Anterior cingulate cortex (tissue), 58 donors: ENCODE measurements at regions not wholly inside any gene's neighbourhood (a gene's known extent, or its start where the extent isn't known, plus 50 kb on each side); places are given as distances from the start of the nearest gene placed in this dataset.

Experiments used
- DNase-seq, 58 donors: peaks; one replicate each; lab custom pipeline; 2025; lab: John Stamatoyannopoulos, UW

GRCh38 chr2:60297296-60298005 lies 256.0 kb downstream of the BCL11A start:
- peak in 6 of 58 donors; percentile 8 to 58 (median 23) for DNase-seq

DNA sequence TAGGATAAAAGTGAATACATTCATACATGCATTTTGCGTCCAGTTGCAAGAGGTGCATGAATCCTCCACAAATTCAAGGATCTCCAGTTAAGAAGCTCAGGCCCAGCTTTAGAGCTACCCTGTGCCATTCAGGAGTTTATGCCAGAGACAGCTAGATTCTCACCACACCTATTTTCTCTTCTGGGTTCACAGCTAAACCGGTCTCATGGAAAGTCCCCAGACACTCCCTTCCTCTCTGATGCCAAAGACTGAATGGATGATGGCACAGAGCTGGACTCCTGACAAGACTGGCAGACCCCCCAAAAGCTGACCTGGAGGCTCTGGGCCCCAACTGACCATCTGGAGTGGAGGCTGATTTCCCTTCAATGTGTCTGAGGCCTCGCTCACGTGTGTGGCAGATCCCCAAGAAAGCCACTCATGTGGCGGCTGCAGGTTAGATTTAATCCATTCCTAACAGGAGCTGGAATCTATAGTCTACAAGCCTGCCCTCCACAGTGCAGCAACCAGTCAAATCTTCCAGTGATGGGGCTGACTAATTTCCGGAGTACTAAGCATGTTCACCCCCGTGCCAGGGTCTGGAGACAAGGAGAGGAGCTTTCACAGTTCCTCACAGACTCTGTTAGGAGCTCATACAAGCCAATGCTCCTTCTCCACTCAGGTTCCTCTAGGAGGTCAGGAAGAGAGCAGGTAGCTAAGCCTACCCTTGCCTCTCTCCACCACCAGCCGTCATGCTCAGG lies 257.1 kb downstream of the BCL11A start:
- no peak for DNase-seq

DNA sequence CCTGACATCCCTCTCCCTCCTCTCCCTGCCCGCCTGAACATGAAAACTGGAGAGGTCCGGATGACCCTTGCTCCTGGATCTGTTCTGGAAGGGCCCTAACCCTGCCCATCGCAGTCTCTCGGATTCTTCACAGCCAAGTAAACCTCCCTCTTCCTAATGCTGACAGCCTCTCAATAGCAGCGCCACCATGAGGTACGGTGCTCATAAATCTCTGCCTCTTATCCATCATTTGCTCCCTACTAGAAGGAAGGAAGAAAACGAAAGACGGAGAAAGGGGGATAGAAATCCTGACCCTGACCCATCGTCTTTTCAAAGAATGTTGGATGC lies 257.9 kb downstream of the BCL11A start:
- peak in 18 of 58 donors; percentile 6 to 72 (median 34) for DNase-seq

- peak in 27 of 58 donors; percentile 7 to 75 (median 46) for DNase-seq
Observed at GRCh38 chr2:60294901-60295635, 258.4 kb downstream of the BCL11A start.

- no peak for DNase-seq
Observed at GRCh38 chr2:60292242-60292641, 261.2 kb downstream of the BCL11A start.

DNA sequence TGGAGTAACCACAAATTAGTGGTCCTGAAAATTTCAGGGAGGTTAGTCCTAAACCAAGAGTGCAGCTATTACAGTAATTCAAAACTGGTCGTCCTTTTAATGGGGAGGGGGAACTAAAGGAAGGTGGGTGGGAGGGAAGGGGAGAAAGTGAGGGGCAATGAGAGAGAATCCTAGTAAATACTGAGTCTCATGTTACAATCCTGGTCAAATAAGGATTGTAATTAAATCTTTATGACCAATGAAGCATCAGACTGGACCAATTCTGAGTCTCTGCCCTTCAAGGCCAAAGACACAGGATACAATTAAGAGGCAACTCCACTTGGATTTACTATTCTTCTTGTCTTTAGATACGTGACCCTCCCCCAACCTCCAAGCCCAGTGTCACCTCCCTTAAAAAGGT lies 262.9 kb downstream of the BCL11A start:
- DNase-seq: no peak

- peak in 1 of 58 donors; percentile 6 for DNase-seq
Observed at GRCh38 chr2:60285626-60286316, 267.7 kb downstream of the BCL11A start.

GRCh38 chr2:60283626-60284025 lies 269.8 kb downstream of the BCL11A start:
- DNase-seq: no peak

GRCh38 chr2:60282886-60283285 lies 270.6 kb downstream of the BCL11A start:
- no peak for DNase-seq

DNA sequence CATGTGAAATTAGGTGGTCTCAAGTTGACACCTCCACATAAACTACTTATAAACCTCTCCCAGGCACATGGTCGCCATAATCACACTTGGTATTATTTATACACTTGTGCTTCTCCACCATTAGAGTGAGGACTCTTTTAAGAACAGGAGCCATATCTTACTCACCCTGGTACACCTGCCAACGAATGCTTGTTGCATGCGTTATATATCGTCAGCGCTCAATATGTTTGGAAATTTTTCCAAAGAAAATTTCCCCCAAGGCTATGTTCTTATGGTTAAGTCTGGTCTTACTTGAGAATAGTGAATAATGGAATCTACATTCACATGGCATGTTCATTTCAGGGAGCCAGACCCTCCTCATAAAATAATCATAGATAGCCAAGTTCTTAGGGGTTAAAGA lies 271.7 kb downstream of the BCL11A start:
- DNase-seq: no peak

- DNase-seq: no peak
Observed at GRCh38 chr2:60280238-60280637, 273.2 kb downstream of the BCL11A start.

GRCh38 chr2:60278906-60279305 lies 274.5 kb downstream of the BCL11A start:
- DNase-seq: no peak

DNA sequence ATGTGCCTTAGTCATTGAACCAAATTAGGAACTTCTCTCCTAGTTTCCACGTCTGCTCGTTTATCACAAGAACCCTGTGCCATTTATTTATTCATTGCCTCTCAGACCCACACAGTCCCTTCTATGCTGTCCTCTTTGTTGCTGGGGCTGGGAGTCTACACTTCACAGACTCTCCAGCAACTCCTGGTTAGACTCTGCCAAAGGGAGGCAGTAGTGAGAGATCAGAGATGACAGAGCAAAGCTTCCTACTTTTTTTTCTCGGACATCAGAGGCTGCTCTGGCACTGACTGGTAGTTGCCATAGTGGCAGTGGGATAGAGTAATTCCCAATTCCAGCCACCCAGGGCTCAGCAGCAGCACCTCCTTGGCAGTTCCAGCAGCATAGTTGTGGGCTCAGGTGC lies 277.5 kb downstream of the BCL11A start:
- no peak for DNase-seq

DNA sequence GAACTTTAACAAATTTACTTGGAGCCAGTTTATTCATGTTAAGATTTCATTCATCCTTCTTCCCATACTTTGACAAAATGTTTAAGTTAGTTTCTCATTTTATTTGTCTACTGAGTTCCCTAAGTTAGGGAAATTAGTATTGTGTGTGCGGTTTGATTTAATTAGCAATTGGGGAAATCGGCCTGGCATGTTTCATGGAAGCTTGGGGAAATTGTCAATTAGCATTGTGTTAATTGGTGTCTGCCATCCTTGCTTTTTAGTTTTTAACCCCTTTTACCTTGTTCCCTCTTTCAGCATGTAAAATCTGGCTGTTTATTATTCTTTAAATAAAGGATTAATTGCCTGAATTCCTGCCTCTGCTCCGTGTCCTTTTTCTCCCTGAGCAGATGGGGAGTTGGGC lies 279.6 kb downstream of the BCL11A start:
- DNase-seq: no peak

GRCh38 chr2:60271713-60272112 lies 281.7 kb downstream of the BCL11A start:
- DNase-seq: no peak

DNA sequence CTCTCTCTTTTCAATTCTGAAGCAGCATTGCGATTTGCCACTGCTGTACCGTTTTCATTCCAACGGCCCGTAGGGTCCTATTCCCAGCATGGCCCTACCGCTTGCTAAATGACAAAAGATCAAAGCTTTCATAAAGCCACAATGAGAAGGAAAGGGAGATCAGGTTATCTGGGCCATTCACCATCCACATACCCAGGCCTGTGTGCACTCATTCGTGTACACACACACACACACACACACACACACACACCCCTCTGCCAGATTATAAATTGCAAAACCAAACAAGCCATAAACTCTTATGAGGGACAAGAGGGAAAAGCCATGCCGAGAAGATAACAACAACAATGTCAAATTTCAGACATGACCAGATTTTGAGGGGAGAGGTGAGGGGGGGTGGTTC lies 282.3 kb downstream of the BCL11A start:
- DNase-seq: no peak

DNA sequence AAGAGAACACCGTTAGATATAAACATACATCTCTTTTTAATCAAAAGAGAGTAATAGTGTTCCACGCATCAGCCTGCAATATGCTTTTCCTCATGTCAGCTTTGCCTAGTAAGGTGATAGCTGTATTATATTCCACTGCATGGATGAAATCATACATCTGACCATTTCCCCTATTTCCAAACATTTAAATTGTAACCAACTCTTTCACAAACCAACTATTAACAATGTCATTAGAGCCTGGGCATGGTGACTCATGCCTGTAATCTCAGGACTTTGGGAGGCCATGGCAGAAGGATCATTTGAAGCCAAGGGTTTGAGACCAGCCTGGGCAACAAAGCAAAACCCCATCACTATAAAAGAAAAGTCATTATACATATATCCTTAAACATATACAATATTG lies 284.8 kb downstream of the BCL11A start:
- DNase-seq: no peak

DNA sequence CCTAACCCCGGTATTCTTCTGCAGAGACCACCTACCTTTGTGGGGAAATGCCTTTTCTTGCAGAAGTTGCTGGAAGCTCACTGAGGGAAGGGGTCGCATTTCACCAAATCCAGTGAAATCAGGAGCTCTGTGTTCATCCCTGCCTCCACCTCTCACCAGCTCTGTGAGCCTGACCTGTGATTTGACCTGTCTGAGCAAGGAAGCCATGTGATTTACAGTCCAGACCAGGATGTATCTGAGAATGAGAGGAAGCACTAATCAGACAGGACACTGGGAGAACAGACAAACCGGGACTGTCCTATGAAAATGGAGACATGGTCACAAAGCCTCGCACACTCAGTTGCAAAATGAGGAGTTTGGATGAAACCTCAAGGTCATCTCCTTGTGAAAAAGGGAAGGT lies 285.4 kb downstream of the BCL11A start:
- DNase-seq: no peak

DNA sequence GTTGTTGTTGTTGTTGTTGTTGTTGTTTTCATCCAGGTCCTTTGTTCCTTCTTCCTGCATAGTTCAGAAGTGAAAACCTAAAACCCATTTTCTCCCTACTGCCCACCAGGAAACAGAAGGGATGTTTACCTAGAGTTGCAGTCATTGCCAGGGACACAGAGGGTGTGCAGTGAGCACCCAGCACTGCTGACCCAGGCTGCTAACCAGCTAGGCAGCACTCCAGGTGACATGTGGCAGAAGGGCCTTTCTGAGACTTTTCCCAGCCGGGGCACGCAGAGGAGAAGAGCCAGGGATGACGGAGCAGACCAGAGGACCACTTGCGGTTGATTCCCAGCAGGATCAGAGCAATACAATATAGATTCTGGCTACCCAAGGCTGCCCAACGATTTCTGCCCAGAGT lies 286.3 kb downstream of the BCL11A start:
- DNase-seq: no peak

DNA sequence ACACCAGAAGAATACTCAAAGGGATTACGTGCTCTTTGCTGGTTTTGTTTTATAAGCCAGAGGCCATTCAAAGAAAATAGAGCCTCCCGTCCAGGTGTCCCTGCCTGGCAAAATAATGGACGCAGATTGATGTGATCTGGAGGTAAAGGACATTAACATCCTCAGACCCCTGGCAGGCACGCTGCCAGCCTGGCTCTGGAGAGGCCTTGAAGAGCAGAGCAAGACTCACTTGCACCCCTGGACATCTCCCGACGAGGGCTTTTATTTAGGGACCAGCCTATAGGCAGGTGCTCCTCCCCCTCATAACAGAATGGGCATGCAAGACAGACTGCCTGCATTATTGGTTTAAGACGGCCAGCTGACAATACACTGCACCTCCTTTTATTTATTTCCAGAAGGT lies 291.3 kb downstream of the BCL11A start:
- DNase-seq: no peak
